Gastrocnemius medialis (tissue), 4 donors: ENCODE measurements at regions not wholly inside any gene's neighbourhood (a gene's known extent, or its start where the extent isn't known, plus 50 kb on each side); places are given as distances from the start of the nearest gene placed in this dataset.
"Not testable (repeated sequence)": the region's sequence is repeated elsewhere in the genome, so short reads cannot be mapped to it uniquely, and the experiment has no call there.

Source experiments
- ATAC-seq, 2 donors: fragments of 150-250 bp; one replicate each; pipeline ENCODE4 v1.9.1; 2016
- DNase-seq, 2 donors: peaks; one replicate each; pipeline ENCODE4 v3.0.0-alpha.2; 2019
- H3K27ac ChIP-seq, 4 donors: fragments of 200-600 bp; sonication (generic); 1 replicate in 1 of 4; 2 replicates in 3 of 4; pipeline ENCODE4 v1.5.1; 2016 to 2018; ENCODE audit warnings: mild to moderate bottlenecking in 2 of 4, moderate library complexity in 1 of 4
- H3K27me3 ChIP-seq, 3 donors: fragments of 200-600 bp; sonication (generic) in 2 of 3; 1 replicate in 1 of 3; 2 replicates in 2 of 3; pipeline versions ENCODE4 v1.5.1 to v1.6.0; 2016 to 2019; ENCODE audit warnings: mild to moderate bottlenecking in 1 of 3, moderate library complexity in 1 of 3
- H3K36me3 ChIP-seq, 2 donors: fragments of 200-600 bp; sonication (generic) in 1 of 2; one replicate each; pipeline ENCODE4 v1.5.1; 2017 to 2018
- H3K4me1 ChIP-seq, 2 donors: fragments of 200-600 bp; sonication (generic) in 1 of 2; one replicate each; pipeline ENCODE4 v1.5.1; 2016 to 2017; ENCODE audit warnings: mild to moderate bottlenecking in 2 of 2
- H3K4me3 ChIP-seq, 4 donors: fragments of 200-600 bp; sonication (generic) in 3 of 4; 1 replicate in 1 of 4; 2 replicates in 3 of 4; pipeline ENCODE4 v1.5.1; 2016 to 2019; ENCODE audit warnings: mild to moderate bottlenecking in 2 of 4
- H3K9me3 ChIP-seq, 3 donors: fragments of 200-600 bp; sonication (generic) in 2 of 3; 1 replicate in 1 of 3; 2 replicates in 2 of 3; pipeline ENCODE4 v1.5.1; 2016 to 2019
- CTCF ChIP-seq, 5 experiments: fragments of 450-650 bp in 3 of 5; fragments of 200-600 bp in 2 of 5; sonication (generic) in 2 of 5; IDR thresholded peaks in 4 of 5; conservative IDR thresholded peaks in 1 of 5; 1 replicate in 4 of 5; 2 replicates in 1 of 5; pipeline ENCODE4 v1.5.1; 2016 to 2019; ENCODE audit warnings: antibody characterized with exemption in 5 of 5, mild to moderate bottlenecking in 3 of 5, moderate library complexity in 3 of 5
- POLR2A ChIP-seq, 2 donors: fragments of 450-650 bp; IDR thresholded peaks; one replicate each; pipeline ENCODE4 v1.6.1; 2017; ENCODE audit warnings: antibody characterized with exemption in 2 of 2, mild to moderate bottlenecking in 2 of 2, moderate library complexity in 2 of 2
- in situ Hi-C, 4 donors: fragments of 200-750 bp; cut with MboI; loops; one replicate each; pipeline versions ENCODE4 v1.15.0 to v1.8.0; 2017; ENCODE audit warnings: low sequenced_read_pairs in 4 of 4
- intact Hi-C: fragments of 100-400 bp; cut with DNase I; formaldehyde crosslinking; loops from one replicate; pipeline ENCODE4 v1.15.1; 2023; ENCODE audit warnings: low total_unique reads

GRCh38 chr9:29245351-29245750 lies 1672.1 kb upstream of the C9orf72 start:
- TF ChIP-seq POLR2A (IDR thresholded peaks at IDR 0.05) (no peak), CTCF (IDR thresholded peaks at IDR 0.05 in 4 of 5, conservative IDR thresholded peaks at IDR 0.05 in 1 of 5) (no peak)
- Histone ChIP-seq H3K4me1 (no peaks in the 10 kb centered on the region), H3K27me3 (no peaks in the 10 kb centered on the region), H3K9me3 (no peaks in the 10 kb centered on the region), H3K36me3 (no peaks in the 10 kb centered on the region), H3K27ac (no peak overlapping the region), H3K4me3 (no peak overlapping the region)
- in situ Hi-C loops, result no loop called here
- intact Hi-C loops, result no loop called here
- DNase-seq (no peak), ATAC-seq (no peak)

GRCh38 chr9:29270400-29270799 lies 1697.1 kb upstream of the C9orf72 start:
- H3K4me3 ChIP-seq, intact Hi-C loops, H3K27me3 ChIP-seq, H3K27ac ChIP-seq, DNase-seq, in situ Hi-C loops, H3K9me3 ChIP-seq, H3K4me1 ChIP-seq, H3K36me3 ChIP-seq, ATAC-seq: not testable (repeated sequence)

GRCh38 chr9:29282121-29282520 lies 1708.8 kb upstream of the C9orf72 start:
- H3K27me3 ChIP-seq, result no peaks in the 10 kb centered on the region
- no peak for DNase-seq
- no peaks in the 10 kb centered on the region for H3K4me1 ChIP-seq
- H3K36me3 ChIP-seq, result no peaks in the 10 kb centered on the region
- in situ Hi-C loops (loop anchor here in 1 of 4 donors (25.0 kb wide), 1 partner anchor 105 kb away; no protein-coding TSS in a partner anchor), intact Hi-C loops (no loop called here)
- ATAC-seq, result no peak
- no peak overlapping the region for H3K4me3 ChIP-seq
- no peaks in the 10 kb centered on the region for H3K9me3 ChIP-seq
- no peak overlapping the region for H3K27ac ChIP-seq
- no peak for TF ChIP-seq CTCF (IDR thresholded peaks at IDR 0.05 in 4 of 5, conservative IDR thresholded peaks at IDR 0.05 in 1 of 5)
- no peak for TF ChIP-seq POLR2A (IDR thresholded peaks at IDR 0.05)

GRCh38 chr9:29285818-29286217 lies 1712.5 kb upstream of the C9orf72 start:
- in situ Hi-C loops (loop anchor here in 1 of 4 donors (25.0 kb wide), 1 partner anchor 101 kb away; no protein-coding TSS in a partner anchor), intact Hi-C loops (no loop called here)
- Histone ChIP-seq H3K27ac (no peak overlapping the region), H3K36me3 (no peaks in the 10 kb centered on the region), H3K4me3 (no peak overlapping the region), H3K4me1 (no peaks in the 10 kb centered on the region), H3K27me3 (no peaks in the 10 kb centered on the region), H3K9me3 (no peaks in the 10 kb centered on the region)
- DNase-seq (no peak), ATAC-seq (no peak)
- TF ChIP-seq CTCF (IDR thresholded peaks at IDR 0.05 in 4 of 5, conservative IDR thresholded peaks at IDR 0.05 in 1 of 5) (no peak), POLR2A (IDR thresholded peaks at IDR 0.05) (no peak)

- no peaks in the 10 kb centered on the region for H3K36me3 ChIP-seq
- H3K27ac ChIP-seq, result no peak overlapping the region
- H3K4me3 ChIP-seq, result no peak overlapping the region
- no peak for TF ChIP-seq POLR2A (IDR thresholded peaks at IDR 0.05)
- TF ChIP-seq CTCF (IDR thresholded peaks at IDR 0.05 in 4 of 5, conservative IDR thresholded peaks at IDR 0.05 in 1 of 5), result no peak
- H3K9me3 ChIP-seq, result no peaks in the 10 kb centered on the region
- DNase-seq (no peak), ATAC-seq (no peak)
- intact Hi-C loops, result no loop called here
- H3K4me1 ChIP-seq, result no peaks in the 10 kb centered on the region
- H3K27me3 ChIP-seq, result no peaks in the 10 kb centered on the region
- in situ Hi-C loops, result loop anchor here in 1 of 4 donors (25.0 kb wide), 1 partner anchor 98 kb away; no protein-coding TSS in a partner anchor
Measured at GRCh38 chr9:29289365-29289764, 1716.1 kb upstream of the C9orf72 start.
